HepG2 (cell line): ENCODE measurements at regions not wholly inside any gene's neighbourhood (a gene's known extent, or its start where the extent isn't known, plus 50 kb on each side); places are given as distances from the start of the nearest gene placed in this dataset.

Experiments used
- ATAC-seq: fragments of 200-7000 bp; cut with Tn5 transposase; 3 replicates; pipeline ENCODE4 v1.9.1; 2020; ENCODE audit warnings: mild to moderate bottlenecking, moderate library complexity
- BruUV-seq: library from RNA; stranded (reverse); fragments of 400-500 nt; replicated peaks from 2 replicates; lab custom pipeline; 2021; lab: Mats Ljungman, UMichigan
- CTCF ChIA-PET: fragments of 300-600 bp; formaldehyde crosslinking; extraction: SDS; loops from one replicate; lab custom pipeline; 2021; ENCODE audit warnings: low total read pairs, inconsistent platforms, low intra/inter-chr PET ratio; lab: Yijun Ruan, JAX
- POLR2A ChIA-PET: fragments of 350-600 bp; sonication (Branson Sonifier 250); formaldehyde crosslinking; loops from one replicate; lab custom pipeline; 2020; ENCODE audit warnings: antibody characterized with exemption, inconsistent platforms; lab: Yijun Ruan, JAX
- DNase-seq: peaks from one replicate; pipeline ENCODE4 v3.0.0-alpha.2; 2015; ENCODE audit warnings: low spot score
- FAIRE-seq: peaks from 3 replicates; lab custom pipeline; 2011; peaks lifted over from hg19 to GRCh38; lab: Jason Lieb, UNC
- H2AFZ ChIP-seq: one replicate; pipeline ENCODE4 v1.6.1; 2011; ENCODE audit warnings: low read length, inconsistent platforms
- H3K27ac ChIP-seq: fragments of 300-600 bp; 3 replicates; pipeline ENCODE4 v1.8.0; 2011; ENCODE audit warnings: mixed run types, mild to moderate bottlenecking, mixed read lengths, low read length, inconsistent platforms; ENCODE audit not compliant: insufficient read depth; ENCODE audit errors: extremely low read length
- H3K27me3 ChIP-seq, 2 experiments: fragments of 200-600 bp in 1 of 2; 2 replicates in 1 of 2; 3 replicates in 1 of 2; pipeline versions ENCODE4 v1.6.0 to v1.8.0; 2011; ENCODE audit warnings: low read length in 2 of 2, mild to moderate bottlenecking in 2 of 2, moderate library complexity in 2 of 2, inconsistent platforms in 1 of 2; ENCODE audit not compliant: insufficient read depth in 2 of 2, control insufficient read depth in 1 of 2
- H3K36me3 ChIP-seq, 2 experiments: fragments of 200-600 bp in 1 of 2; replicated peaks in 1 of 2; 2 replicates in 1 of 2; 3 replicates in 1 of 2; pipeline versions ENCODE4 v1.5.1 to v1.8.0; 2011; ENCODE audit warnings: low read length in 2 of 2, inconsistent platforms in 1 of 2; ENCODE audit not compliant: insufficient read depth in 2 of 2, control insufficient read depth in 1 of 2
- H3K4me1 ChIP-seq: 2 replicates; pipeline ENCODE4 v1.5.1; 2012; ENCODE audit warnings: low read length, inconsistent platforms; ENCODE audit not compliant: insufficient read depth
- H3K4me2 ChIP-seq: 2 replicates; pipeline ENCODE4 v1.6.0; 2011; ENCODE audit warnings: low read depth, low read length, inconsistent platforms
- H3K4me3 ChIP-seq, 3 experiments: fragments of 200-600 bp in 1 of 3; sonication (generic), shearing (Covaris generic) in 1 of 3; replicated peaks in 1 of 3; 2 replicates each; pipeline ENCODE4 v1.5.1; 2011 to 2016; ENCODE audit warnings: low read length in 3 of 3, inconsistent platforms in 2 of 3, low read depth in 2 of 3, mild to moderate bottlenecking in 2 of 3, control low read depth in 1 of 3, mixed read lengths in 1 of 3; ENCODE audit not compliant: insufficient read depth in 1 of 3
- H3K79me2 ChIP-seq: one replicate; pipeline ENCODE4 v1.6.1; 2011; ENCODE audit warnings: low read length, inconsistent platforms; ENCODE audit not compliant: insufficient read depth
- H3K9ac ChIP-seq: 2 replicates; pipeline ENCODE4 v1.6.0; 2011; ENCODE audit warnings: mild to moderate bottlenecking, low read depth, low read length, inconsistent platforms; ENCODE audit not compliant: insufficient read depth
- H3K9me3 ChIP-seq: 2 replicates; pipeline ENCODE4 v1.5.1; 2012; ENCODE audit warnings: mild to moderate bottlenecking, low read length
- H4K20me1 ChIP-seq: 2 replicates; pipeline ENCODE4 v1.6.0; 2011; ENCODE audit warnings: inconsistent platforms, mild to moderate bottlenecking, low read length, moderate library complexity; ENCODE audit not compliant: insufficient read depth
- ARID5B ChIP-seq: IDR thresholded peaks from 2 replicates; pipeline ENCODE4 v1.4.0; 2020; ENCODE audit warnings: mild to moderate bottlenecking, missing genetic modification reagents
- CTCF ChIP-seq: sonication (generic); formaldehyde crosslinking; IDR thresholded peaks from 2 replicates; pipeline ENCODE4 v1.5.0; 2020; ENCODE audit warnings: mild to moderate bottlenecking, missing genetic modification reagents, moderate library complexity
- HNRNPK ChIP-seq: fragments of 200-400 bp; formaldehyde crosslinking; IDR thresholded peaks from 2 replicates; pipeline ENCODE4 v1.6.1; 2018; ENCODE audit warnings: low read length, low read depth, moderate library complexity, mild to moderate bottlenecking; ENCODE audit not compliant: poor library complexity, severe bottlenecking
- SMC3 ChIP-seq: IDR thresholded peaks from 2 replicates; pipeline ENCODE4 v1.6.1; 2011; ENCODE audit warnings: low read length, improper control_type of control experiment
- STAG1 ChIP-seq: sonication (generic); formaldehyde crosslinking; IDR thresholded peaks from 2 replicates; pipeline ENCODE4 v1.4.0; 2020; ENCODE audit warnings: missing genetic modification reagents
- ZBTB39 ChIP-seq: sonication (generic); formaldehyde crosslinking; IDR thresholded peaks from 2 replicates; pipeline ENCODE4 v1.5.0; 2020; ENCODE audit warnings: missing genetic modification reagents
- ZMYM4 ChIP-seq: sonication (generic); formaldehyde crosslinking; IDR thresholded peaks from 2 replicates; pipeline ENCODE4 v1.8.1; 2023; ENCODE audit warnings: mild to moderate bottlenecking, missing genetic modification reagents
- ZNF574 ChIP-seq: sonication (generic); formaldehyde crosslinking; IDR thresholded peaks from 2 replicates; pipeline ENCODE4 v1.4.0; 2020; ENCODE audit warnings: missing genetic modification reagents
- WGBS: methylation state at CpG from one replicate; pipeline ENCODE4 v1.1.6; 2017; ENCODE audit warnings: low lambda C conversion rate; 5-methylcytosine and 5-hydroxymethylcytosine counted together
- in situ Hi-C: cut with HindIII; loops from 2 replicates; pipeline ENCODE4 v1.10.0; 2017; ENCODE audit warnings: low pct_unique_long_range_greater_than_20kb; ENCODE audit not compliant: extremely low pct_ligation_motif_present
- intact Hi-C: fragments of 100-400 bp; cut with micrococcal nuclease; formaldehyde crosslinking; loops from one replicate; pipeline ENCODE4 v1.10.0; 2022; ENCODE audit not compliant: unreplicated experiment

- WGBS = 25% methylated on average over 5 of the region's 6 CpGs
- H3K4me1 ChIP-seq = no peaks in the 10 kb centered on the region
- no peaks in the 10 kb centered on the region for H3K36me3 ChIP-seq
- CTCF ChIA-PET = no interaction called here
- DNase-seq (peak; percentile 21), ATAC-seq (peak; percentile 84), FAIRE-seq (peak; percentile 46)
- no peak overlapping the region for H2AFZ ChIP-seq
- TF ChIP-seq ZNF574 (CRISPR knock-in tag) = peak; percentile 95
- TF ChIP-seq SMC3 = peak; percentile 42; the same call in 1 of the 2 replicates
- no peak for TF ChIP-seq ARID5B
- TF ChIP-seq ZMYM4 (CRISPR knock-in tag) = 0 out of 2 replicates have a peak, but pooled peaks have one; percentile 38
- peak; percentile 64 for TF ChIP-seq CTCF (CRISPR knock-in tag)
- TF ChIP-seq STAG1 (CRISPR knock-in tag) = peak; percentile 65
- no peak for TF ChIP-seq HNRNPK
- TF ChIP-seq ZBTB39 (CRISPR knock-in tag) = no peak
- no peaks in the 10 kb centered on the region for H3K79me2 ChIP-seq
- no peaks in the 10 kb centered on the region for H4K20me1 ChIP-seq
- H3K9me3 ChIP-seq = no peaks in the 10 kb centered on the region
- H3K9ac ChIP-seq = no peak overlapping the region
- H3K4me2 ChIP-seq = no peak overlapping the region
- intact Hi-C loops (loop anchor here (1.0 to 5.0 kb wide), 2 partner anchors 253 to 344 kb away; no protein-coding TSS in a partner anchor), in situ Hi-C loops (no loop called here)
- H3K27ac ChIP-seq = no peak overlapping the region
- no TSS peak for BruUV-seq
- POLR2A ChIA-PET = no interaction called here
- no peak overlapping the region for H3K4me3 ChIP-seq
- H3K27me3 ChIP-seq = no peaks in the 10 kb centered on the region
Observed at GRCh38 chr12:74365178-74365964, 172.3 kb upstream of the ATXN7L3B start.
